ENCODE measurements at regions not wholly inside any gene's neighbourhood (a gene's known extent, or its start where the extent isn't known, plus 50 kb on each side); places are given as distances from the start of the nearest gene placed in this dataset.
"Not testable (repeated sequence)": the region's sequence is repeated elsewhere in the genome, so short reads cannot be mapped to it uniquely, and the experiment has no call there.

DNA sequence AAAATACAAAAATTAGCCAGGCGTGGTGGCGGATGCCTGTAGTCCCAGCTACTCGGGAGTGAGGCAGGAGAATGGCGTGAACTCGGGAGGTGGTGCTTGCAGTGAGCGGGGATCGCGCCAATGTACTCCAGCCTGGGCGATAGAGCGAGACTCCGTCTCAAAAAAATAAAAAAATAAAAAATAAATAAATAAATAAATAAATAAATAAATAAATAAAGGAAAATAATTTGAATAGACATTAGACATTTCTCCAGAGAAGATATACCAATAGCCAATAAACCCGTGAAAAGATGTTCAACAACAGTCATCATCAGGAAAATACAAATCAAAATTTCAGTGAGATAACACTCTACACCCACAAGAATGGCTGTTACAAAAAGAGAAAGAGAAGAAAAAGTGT lies 1302.4 kb upstream of the GYPC start:
- TF ChIP-seq, protein P1, sequence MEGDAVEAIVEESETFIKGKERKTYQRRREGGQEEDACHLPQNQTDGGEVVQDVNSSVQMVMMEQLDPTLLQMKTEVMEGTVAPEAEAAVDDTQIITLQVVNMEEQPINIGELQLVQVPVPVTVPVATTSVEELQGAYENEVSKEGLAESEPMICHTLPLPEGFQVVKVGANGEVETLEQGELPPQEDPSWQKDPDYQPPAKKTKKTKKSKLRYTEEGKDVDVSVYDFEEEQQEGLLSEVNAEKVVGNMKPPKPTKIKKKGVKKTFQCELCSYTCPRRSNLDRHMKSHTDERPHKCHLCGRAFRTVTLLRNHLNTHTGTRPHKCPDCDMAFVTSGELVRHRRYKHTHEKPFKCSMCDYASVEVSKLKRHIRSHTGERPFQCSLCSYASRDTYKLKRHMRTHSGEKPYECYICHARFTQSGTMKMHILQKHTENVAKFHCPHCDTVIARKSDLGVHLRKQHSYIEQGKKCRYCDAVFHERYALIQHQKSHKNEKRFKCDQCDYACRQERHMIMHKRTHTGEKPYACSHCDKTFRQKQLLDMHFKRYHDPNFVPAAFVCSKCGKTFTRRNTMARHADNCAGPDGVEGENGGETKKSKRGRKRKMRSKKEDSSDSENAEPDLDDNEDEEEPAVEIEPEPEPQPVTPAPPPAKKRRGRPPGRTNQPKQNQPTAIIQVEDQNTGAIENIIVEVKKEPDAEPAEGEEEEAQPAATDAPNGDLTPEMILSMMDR (IDR thresholded peaks at IDR 0.05; ENCODE audit: poor library complexity) = not testable (repeated sequence)
- TF ChIP-seq EZH2phosphoT487 (IDR thresholded peaks at IDR 0.05; ENCODE audit: low read depth, severe bottlenecking, unreplicated experiment); EZH2 (IDR thresholded peaks at IDR 0.05; ENCODE audit: borderline replicate concordance): not testable (repeated sequence)
